ENCODE measurements at regions not wholly inside any gene's neighbourhood (a gene's known extent, or its start where the extent isn't known, plus 50 kb on each side); places are given as distances from the start of the nearest gene placed in this dataset.

DNA sequence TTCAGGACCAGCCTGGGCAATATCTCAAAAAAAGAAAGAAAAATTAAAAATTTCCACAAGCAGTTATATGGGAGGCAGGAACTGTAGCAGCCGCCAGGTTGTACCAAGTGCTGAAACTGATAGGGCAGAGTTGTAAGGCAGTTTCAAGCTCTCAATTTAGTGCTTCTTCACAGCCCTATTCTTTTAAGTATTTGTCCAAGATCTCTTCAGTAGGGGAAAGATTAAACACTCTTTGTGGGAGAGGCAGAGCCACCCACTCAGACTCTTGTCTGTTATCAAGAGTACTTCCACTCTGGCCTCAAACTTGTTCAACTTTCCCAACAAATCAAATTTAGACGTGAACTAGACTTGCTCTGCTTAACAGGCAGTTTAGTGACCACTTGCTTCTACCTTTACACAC is 228.7 kb downstream of the REEP3 start:
- H3K4me1 Mint-ChIP-seq, result no peaks in the 10 kb centered on the region
- H3K9me3 Mint-ChIP-seq, result peaks cover 5% of the 10 kb centered on the region
- no peak overlapping the region for H3K4me3 Mint-ChIP-seq
- H3K36me3 Mint-ChIP-seq, result no peaks in the 10 kb centered on the region
- no peak overlapping the region for H3K27ac Mint-ChIP-seq
- H3K27me3 Mint-ChIP-seq, result peaks cover 7% of the 10 kb centered on the region
- DNase-seq, result no peak

DNA sequence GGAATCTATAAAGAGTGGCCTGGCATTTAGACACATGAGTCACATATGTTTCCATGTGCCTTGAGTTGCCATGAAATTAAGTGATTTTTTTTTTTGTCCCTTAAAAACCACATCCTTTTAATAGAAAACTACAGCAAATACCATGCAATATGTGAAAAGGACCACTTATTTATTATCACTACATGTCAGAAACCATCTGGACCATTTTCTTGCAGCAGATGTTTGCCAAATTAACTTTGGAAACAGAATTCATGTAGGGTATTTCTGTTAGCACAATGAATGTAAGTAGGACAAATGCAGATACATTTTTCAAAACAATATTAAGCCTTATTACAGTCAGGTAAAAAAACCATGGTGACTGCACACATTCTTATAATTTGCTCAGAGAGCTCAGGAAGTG is 230.6 kb downstream of the REEP3 start:
- H3K9me3 Mint-ChIP-seq, result peaks cover 4% of the 10 kb centered on the region
- no peak overlapping the region for H3K27ac Mint-ChIP-seq
- no peak overlapping the region for H3K4me3 Mint-ChIP-seq
- DNase-seq, result no peak
- H3K27me3 Mint-ChIP-seq, result peaks cover 15% of the 10 kb centered on the region
- H3K4me1 Mint-ChIP-seq, result no peaks in the 10 kb centered on the region
- H3K36me3 Mint-ChIP-seq, result no peaks in the 10 kb centered on the region

DNA sequence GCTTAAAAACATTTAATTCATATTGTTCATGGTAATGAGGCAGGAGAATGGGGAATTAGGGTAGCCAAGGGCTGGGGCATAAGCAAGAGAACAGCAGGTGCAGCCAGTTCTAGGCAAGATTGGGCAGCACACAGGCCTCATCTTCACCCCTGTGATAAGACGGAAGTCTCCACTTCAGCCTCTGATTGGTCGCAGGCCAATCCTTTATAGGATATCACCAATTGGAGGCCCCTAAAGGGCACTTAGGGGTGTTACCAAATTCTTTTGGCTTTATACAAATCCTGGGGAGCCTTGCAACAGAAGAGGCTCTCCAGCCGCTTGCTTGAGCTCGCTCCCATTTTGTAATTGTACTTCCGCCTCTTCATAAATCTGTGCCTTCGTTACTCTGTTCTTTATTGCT is 231.1 kb downstream of the REEP3 start:
- H3K9me3 Mint-ChIP-seq, result no peaks in the 10 kb centered on the region
- no peak for DNase-seq
- no peak overlapping the region for H3K27ac Mint-ChIP-seq
- H3K27me3 Mint-ChIP-seq, result peaks cover 15% of the 10 kb centered on the region
- H3K36me3 Mint-ChIP-seq, result no peaks in the 10 kb centered on the region
- H3K4me3 Mint-ChIP-seq, result no peak overlapping the region
- H3K4me1 Mint-ChIP-seq, result no peaks in the 10 kb centered on the region

DNA sequence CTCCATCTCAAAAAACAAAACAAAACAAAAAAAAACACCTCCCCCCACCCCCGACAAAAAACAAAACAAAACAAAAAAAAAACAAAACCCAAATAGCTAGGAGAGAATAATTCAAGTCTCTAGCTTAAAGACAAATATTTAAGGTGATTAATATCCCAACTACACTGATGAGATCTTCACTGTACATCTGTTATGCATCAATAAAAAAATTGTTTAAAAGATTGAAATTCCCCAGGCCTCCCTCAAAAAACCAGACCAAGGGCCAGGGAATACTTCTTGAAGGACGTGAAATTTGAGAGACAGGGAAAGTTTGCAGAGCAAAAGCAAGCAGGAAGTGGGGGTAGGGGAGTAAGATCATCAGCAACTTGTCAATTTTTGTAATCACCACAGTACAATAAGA is 232.6 kb downstream of the REEP3 start:
- no peaks in the 10 kb centered on the region for H3K4me1 Mint-ChIP-seq
- no peaks in the 10 kb centered on the region for H3K9me3 Mint-ChIP-seq

DNA sequence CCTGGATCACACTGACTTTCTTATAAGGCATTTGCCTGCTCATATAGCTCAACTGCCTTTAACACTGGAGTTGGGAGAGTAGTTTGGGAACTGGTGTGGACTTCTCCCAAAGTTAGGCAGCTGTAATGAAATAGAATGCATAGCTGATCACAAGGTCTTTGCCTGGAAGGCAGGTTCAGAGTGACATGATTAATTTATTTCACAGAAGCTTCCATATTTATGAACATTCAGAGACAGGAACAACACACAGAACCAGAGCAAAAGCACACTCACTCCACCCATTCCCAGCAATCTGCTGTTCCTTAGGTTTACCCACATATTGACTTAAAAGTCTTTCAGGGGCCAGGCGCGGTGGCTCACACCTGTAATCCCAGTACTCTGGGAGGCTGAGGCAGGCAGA is 234.2 kb downstream of the REEP3 start:
- no peak overlapping the region for H3K27ac Mint-ChIP-seq
- no peaks in the 10 kb centered on the region for H3K4me1 Mint-ChIP-seq
- H3K27me3 Mint-ChIP-seq, result peaks cover 26% of the 10 kb centered on the region
- no peak for DNase-seq
- H3K4me3 Mint-ChIP-seq, result no peak overlapping the region
- no peaks in the 10 kb centered on the region for H3K9me3 Mint-ChIP-seq
- H3K36me3 Mint-ChIP-seq, result no peaks in the 10 kb centered on the region

More for the DNA sequence above, 232.6 kb downstream of the REEP3 start:
- Mint-ChIP-seq H3K4me3 (no peak overlapping the region), H3K36me3 (no peaks in the 10 kb centered on the region), H3K27ac (no peak overlapping the region), H3K27me3 (peaks cover 19% of the 10 kb centered on the region)
- DNase-seq, result no peak

DNA sequence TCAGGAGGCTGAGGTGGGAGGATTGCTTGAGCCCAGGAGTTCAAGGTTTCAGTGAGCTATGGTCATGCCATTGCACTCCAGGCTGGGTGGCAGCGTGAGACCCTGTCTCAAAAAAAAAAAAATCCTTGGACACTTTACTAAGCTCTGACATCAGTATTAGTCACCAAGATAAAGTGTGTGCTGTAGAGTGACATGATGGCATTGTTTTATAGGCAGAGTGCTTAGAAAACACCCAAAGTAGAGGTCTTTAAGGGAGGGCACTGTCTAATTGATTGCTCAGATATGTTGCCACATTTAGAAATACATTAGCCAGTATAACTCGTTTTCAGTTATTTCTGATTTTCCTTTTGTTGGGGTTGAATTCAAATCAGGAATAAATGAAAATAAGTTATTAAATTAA is 235.9 kb downstream of the REEP3 start:
- H3K9me3 Mint-ChIP-seq, result no peaks in the 10 kb centered on the region
- no peaks in the 10 kb centered on the region for H3K36me3 Mint-ChIP-seq
- H3K27ac Mint-ChIP-seq, result no peak overlapping the region
- H3K4me1 Mint-ChIP-seq, result no peaks in the 10 kb centered on the region
- H3K27me3 Mint-ChIP-seq, result peaks cover 26% of the 10 kb centered on the region
- DNase-seq, result no peak
- H3K4me3 Mint-ChIP-seq, result no peak overlapping the region

DNA sequence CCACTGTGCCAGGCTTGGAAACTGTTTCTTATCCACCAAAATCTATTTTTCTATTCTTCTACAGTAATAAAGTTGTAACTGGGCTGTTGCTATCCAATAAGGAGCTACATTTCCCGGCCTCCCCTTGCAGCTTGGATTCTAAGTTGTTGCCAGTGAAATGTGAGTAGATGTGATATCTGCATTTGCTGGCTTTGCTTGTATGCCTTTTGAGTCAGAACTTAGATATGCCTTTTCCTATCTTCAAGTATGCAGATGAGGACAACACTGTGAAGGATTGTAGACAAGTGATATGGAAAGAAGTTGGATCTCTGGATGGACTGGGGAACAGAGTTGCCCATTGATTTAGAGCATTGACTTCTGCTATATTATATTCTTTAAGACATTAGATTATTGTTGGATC is 236.9 kb downstream of the REEP3 start:
- Mint-ChIP-seq H3K4me3 (no peak overlapping the region), H3K27ac (no peak overlapping the region), H3K27me3 (peaks cover 26% of the 10 kb centered on the region), H3K36me3 (no peaks in the 10 kb centered on the region), H3K9me3 (no peaks in the 10 kb centered on the region), H3K4me1 (no peaks in the 10 kb centered on the region)
- DNase-seq, result no peak

DNA sequence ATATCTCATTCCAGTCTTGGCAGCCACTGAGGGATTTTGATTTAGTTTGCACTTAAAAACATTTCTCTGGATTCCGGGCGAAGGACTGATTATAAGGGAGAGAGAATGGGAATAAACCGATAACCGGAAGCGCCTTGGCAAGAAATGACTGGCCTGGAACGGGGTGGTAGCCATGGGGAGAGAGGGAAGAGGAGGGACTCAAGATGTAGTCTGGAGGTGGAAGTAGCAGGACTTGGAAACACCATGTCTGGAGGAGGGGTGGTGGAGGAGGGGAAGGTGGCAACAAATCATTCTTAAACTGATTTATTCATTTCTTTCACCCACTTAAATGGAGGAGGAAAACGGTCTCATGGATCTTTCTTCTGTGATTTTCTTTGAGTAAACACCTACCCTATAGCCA is 238.1 kb downstream of the REEP3 start:
- Mint-ChIP-seq H3K4me1 (no peaks in the 10 kb centered on the region), H3K27ac (no peak overlapping the region), H3K27me3 (peaks cover 23% of the 10 kb centered on the region), H3K36me3 (no peaks in the 10 kb centered on the region), H3K9me3 (no peaks in the 10 kb centered on the region), H3K4me3 (no peak overlapping the region)
- DNase-seq, result no peak

DNA sequence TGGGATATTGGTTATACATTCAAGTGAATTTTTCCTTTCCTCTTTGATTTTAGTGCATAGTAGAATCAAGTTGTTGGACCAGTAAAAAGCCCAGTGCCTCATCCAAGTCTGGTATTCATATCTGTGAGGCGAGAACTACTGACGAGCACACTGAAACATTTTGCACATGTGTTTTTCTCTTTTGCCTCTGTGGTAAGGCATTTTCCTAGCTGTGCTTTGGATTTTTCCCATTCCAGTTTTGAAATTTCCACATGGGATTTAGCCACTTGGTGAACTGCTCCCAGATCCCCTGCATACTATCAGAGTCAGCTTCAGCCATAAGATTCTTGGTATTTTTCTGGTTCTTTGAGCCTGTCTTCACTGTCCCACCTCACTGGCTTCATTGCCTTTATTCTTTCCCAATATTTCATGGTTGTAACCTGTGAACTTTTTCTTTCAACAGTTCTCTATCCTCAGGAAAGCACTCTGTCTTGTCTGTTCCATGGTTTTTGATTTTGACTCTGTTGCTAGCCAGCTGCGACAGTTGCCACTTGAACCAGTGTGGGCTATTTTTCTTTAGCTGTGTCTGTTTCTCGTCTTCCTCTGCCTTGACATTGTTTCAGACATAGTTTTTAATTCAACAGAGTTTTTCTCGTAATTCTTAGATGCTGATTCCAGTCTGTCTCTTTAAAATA is 239.0 kb downstream of the REEP3 start:
- no peaks in the 10 kb centered on the region for H3K36me3 Mint-ChIP-seq

DNA sequence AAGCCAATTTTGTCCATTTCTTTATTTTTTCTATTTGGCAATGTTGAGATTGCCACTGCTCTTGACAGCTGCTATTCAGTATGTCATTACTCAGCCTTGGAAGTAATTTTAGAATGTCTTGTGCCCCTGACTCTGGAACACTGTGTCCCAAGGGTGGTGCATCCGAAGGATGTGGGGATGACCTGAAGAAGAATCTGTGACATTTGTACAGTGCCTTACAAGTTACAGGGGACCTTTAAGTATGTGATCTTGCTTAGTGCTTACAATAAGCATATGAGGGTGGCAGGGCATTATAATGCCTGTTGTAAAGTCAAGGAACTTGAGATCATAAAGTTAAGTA is 239.5 kb downstream of the REEP3 start:
- no peak for DNase-seq
- Mint-ChIP-seq H3K4me3 (no peak overlapping the region), H3K27ac (no peak overlapping the region), H3K4me1 (no peaks in the 10 kb centered on the region), H3K36me3 (no peaks in the 10 kb centered on the region), H3K27me3 (peaks cover 12% of the 10 kb centered on the region), H3K9me3 (no peaks in the 10 kb centered on the region)

More for the DNA sequence above, 239.0 kb downstream of the REEP3 start:
- Mint-ChIP-seq H3K9me3 (no peaks in the 10 kb centered on the region), H3K4me3 (no peak overlapping the region), H3K4me1 (no peaks in the 10 kb centered on the region), H3K27ac (no peak overlapping the region), H3K27me3 (peaks cover 17% of the 10 kb centered on the region)
- DNase-seq, result no peak

DNA sequence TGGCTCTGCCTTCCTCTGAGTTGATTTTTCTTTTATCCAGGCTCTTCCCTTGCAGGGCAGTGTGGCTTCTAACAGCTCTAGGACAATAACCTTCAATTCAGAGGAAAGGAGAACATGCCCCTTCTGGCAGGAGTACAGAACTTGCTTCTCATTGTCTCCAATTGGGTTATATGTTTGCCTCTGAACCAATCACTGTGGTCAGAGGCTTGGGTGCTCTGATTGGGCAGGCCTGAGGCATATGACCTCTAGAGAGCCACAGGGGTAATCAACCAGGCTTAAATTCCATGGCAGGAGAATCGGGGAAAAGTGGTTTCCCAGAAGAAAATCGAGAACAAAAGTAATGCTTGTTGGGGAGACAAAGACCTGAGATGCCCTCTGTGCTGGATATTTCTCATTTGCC is 240.0 kb downstream of the REEP3 start:
- no peaks in the 10 kb centered on the region for H3K9me3 Mint-ChIP-seq
- no peaks in the 10 kb centered on the region for H3K4me1 Mint-ChIP-seq
- no peak overlapping the region for H3K4me3 Mint-ChIP-seq
- H3K27me3 Mint-ChIP-seq, result peaks cover 12% of the 10 kb centered on the region
- no peaks in the 10 kb centered on the region for H3K36me3 Mint-ChIP-seq
- no peak for DNase-seq
- no peak overlapping the region for H3K27ac Mint-ChIP-seq

DNA sequence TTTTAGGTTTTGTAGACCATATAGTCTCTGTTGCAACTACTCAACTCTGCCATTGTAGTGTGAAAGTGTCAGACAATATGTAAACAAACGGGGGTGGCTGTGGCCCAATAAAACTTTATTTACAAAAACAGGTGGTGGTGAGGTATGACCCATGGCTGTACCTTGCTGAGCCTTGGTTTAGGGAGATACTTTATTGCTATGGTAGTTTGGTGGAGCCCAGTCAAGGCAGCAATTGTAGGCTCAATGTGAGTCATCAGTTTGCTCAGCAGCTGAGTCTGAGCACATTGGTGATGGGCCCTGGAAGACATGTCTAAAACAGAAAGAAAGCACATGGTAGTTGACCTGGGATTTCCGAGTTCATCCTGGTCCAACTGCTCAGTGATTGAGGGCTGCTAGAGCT is 242.5 kb downstream of the REEP3 start:
- Mint-ChIP-seq H3K36me3 (no peaks in the 10 kb centered on the region), H3K9me3 (no peaks in the 10 kb centered on the region), H3K27me3 (peaks cover 18% of the 10 kb centered on the region), H3K27ac (no peak overlapping the region), H3K4me3 (no peak overlapping the region), H3K4me1 (no peaks in the 10 kb centered on the region)
- DNase-seq, result no peak

DNA sequence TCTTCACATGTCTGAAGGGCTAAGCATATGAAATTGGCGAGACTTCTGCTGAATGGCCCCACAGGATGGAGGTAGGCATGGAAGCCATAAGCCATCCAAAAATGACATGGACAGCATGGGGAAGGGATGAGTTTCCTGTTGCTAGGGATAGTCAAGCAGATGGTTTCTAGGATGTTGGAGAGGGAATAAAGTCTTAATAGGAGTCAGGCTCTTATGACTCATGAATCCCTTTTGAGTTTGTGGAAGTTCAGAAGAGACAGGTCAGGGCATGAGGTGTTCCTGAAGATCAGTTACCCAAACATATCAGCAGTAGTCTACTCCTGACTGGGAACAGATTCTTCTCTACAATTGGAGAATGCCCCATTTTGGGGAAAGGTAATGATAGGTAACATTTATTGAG is 243.9 kb downstream of the REEP3 start:
- no peak overlapping the region for H3K27ac Mint-ChIP-seq
- H3K36me3 Mint-ChIP-seq, result no peaks in the 10 kb centered on the region
- no peaks in the 10 kb centered on the region for H3K9me3 Mint-ChIP-seq
- H3K4me3 Mint-ChIP-seq, result no peak overlapping the region
- H3K27me3 Mint-ChIP-seq, result peaks cover 11% of the 10 kb centered on the region
- H3K4me1 Mint-ChIP-seq, result no peaks in the 10 kb centered on the region
- DNase-seq, result no peak

DNA sequence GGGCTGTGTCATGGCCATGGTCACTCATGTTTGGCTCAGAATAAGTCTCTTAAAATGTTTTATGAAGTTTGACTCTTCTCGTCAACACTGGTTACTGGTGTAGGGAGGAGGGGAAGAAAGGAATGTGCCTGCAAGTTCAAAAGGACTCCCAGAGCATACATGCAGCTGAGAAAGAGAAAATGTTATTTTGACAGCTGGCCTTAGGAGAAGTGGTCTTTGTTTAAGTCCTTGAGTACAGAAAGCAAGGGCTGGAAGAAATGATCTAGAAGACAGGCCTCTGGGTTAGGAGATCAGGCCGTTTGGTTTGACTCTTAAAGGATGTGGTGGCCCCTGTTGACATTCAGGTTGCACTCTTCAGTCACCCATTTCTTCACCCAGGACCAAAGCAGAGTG is 245.5 kb downstream of the REEP3 start:
- no peaks in the 10 kb centered on the region for H3K36me3 Mint-ChIP-seq
- H3K27me3 Mint-ChIP-seq, result peaks cover 11% of the 10 kb centered on the region
- no peak for DNase-seq
- H3K4me1 Mint-ChIP-seq, result no peaks in the 10 kb centered on the region
- H3K9me3 Mint-ChIP-seq, result no peaks in the 10 kb centered on the region
- H3K27ac Mint-ChIP-seq, result no peak overlapping the region
- H3K4me3 Mint-ChIP-seq, result no peak overlapping the region

DNA sequence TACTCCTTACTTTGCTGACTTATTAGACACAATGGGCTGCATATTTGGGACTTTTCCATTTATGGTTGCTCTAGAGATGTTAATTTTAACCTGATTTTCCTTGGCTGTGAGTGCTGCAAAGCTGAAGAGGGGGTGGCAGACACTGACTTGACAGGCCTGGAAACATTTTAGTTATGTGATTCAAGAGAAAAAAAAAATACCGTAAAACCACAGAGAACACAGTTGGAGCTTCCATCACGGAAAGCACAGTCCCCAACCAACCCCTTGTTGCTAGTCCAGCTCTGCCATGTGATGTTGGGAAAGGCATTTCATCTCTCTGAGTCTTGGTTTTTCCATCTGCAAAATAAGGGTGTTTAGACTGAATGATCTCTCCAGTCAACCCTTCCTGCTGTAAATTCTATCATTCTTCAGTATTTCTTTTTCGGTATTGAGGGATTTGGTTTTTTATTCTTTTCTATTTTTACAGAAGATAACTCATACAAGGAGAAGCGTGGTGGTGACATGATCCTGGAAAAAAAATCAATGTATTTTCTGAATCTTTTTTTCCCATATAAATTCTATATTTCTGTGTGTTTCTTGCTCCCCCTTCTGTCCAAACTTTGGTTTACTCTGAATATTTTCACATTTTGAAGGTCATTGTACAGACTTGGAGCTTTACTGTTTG is 246.1 kb downstream of the REEP3 start:
- Mint-ChIP-seq H3K27ac (no peak overlapping the region), H3K9me3 (no peaks in the 10 kb centered on the region), H3K4me3 (no peak overlapping the region), H3K36me3 (no peaks in the 10 kb centered on the region), H3K4me1 (no peaks in the 10 kb centered on the region), H3K27me3 (peaks cover 11% of the 10 kb centered on the region)
- DNase-seq, result no peak

DNA sequence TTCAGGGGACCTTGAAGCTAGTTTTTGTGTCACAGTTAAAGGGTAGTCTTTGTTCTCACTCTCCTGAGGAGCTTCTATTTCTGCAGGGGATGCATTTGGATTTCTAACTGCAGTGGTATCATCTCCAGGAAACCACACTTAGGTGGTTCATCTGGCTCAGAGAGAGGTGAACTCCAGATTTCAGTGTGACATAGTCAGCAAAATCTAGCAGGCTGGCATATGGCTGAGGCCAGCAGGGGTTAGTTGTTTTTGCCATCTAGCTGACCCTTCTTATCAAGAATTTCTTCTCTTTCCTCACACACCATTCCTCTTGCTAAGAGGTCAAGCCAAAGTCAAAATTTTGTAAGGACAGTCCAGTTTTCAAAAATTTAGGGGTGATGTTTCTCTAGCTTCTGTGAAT is 248.2 kb downstream of the REEP3 start:
- H3K9me3 Mint-ChIP-seq, result no peaks in the 10 kb centered on the region

More for the DNA sequence above, 248.2 kb downstream of the REEP3 start:
- no peak for DNase-seq
- Mint-ChIP-seq H3K36me3 (no peaks in the 10 kb centered on the region), H3K27ac (no peak overlapping the region), H3K4me1 (no peaks in the 10 kb centered on the region), H3K4me3 (no peak overlapping the region), H3K27me3 (peaks cover 11% of the 10 kb centered on the region)
